Epithelial cell of prostate (primary cell): ENCODE measurements at regions not wholly inside any gene's neighbourhood (a gene's known extent, or its start where the extent isn't known, plus 50 kb on each side); places are given as distances from the start of the nearest gene placed in this dataset.

Source experiments
- DNase-seq: peaks from one replicate; pipeline ENCODE4 v3.0.0-alpha.2; 2011; ENCODE audit warnings: low read depth, low spot score
- H3K27ac ChIP-seq: fragments of 450-650 bp; 2 replicates; pipeline ENCODE4 v1.5.1; 2017; ENCODE audit warnings: mild to moderate bottlenecking

GRCh38 chr22:27635852-27636251 lies 165.7 kb downstream of the MN1 start:
- no peak for DNase-seq
- H3K27ac ChIP-seq, result no peak overlapping the region

DNA sequence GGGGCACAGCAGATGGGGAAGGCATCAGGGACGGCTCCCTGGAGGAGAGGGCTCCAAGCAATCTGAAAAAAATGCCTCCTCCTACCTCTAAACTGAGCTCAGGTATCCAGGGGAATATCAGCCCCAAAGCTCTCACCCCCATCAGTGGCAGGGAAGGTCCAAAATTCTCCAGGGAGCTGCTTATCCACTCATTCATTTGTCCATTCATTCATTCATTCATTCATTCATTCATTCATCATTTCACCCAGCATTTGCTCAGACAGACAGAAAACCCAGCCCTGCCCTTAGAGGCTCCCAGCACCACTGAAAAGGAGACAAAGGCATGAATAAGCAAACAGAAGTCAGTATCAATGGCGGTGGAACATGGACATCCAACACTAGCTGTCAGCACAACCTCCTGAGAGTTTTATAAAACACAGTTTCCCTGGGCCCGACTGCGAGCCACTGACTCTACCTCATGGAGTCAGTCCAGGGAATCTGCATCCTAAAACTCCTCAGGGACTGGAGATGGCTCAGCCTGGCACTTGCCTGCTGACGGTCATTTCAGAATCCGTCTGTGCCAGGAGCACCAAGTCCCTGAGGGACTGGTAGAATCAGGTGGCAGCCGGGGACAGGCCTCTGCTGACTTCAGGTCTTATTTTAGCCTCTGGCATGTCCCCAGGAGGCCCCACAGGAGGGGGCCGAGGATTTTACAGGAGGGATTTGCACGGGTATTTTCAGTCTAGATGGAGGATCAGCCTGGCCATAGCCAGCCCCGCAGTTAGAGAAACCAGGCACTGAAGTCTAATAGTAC lies 164.6 kb downstream of the MN1 start:
- no peak for DNase-seq
- H3K27ac ChIP-seq, result no peak overlapping the region

DNA sequence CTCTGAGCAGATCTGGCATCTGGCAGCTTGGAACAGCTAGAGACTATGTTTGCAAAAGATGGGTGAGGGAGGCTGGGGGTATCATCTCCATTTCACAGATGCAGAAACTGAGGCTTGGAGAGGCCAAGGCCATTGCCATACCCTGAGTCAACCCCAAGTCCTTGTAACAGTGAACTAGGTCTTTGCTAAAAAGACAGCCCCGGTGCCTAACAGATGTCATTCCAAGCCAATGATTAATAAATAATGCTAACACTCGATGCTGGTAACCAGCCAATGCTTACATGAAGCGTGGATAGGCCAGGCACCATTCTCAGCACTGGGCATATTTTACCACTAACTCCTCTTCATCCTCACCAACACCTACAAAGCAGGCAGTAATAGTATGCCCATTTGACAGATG lies 164.0 kb downstream of the MN1 start:
- DNase-seq, result no peak
- H3K27ac ChIP-seq, result no peak overlapping the region

GRCh38 chr22:27638329-27639233 lies 163.0 kb downstream of the MN1 start:
- no peak for DNase-seq
- no peak overlapping the region for H3K27ac ChIP-seq

GRCh38 chr22:27639248-27640086 lies 162.1 kb downstream of the MN1 start:
- DNase-seq, result no peak
- H3K27ac ChIP-seq, result no peak overlapping the region

DNA sequence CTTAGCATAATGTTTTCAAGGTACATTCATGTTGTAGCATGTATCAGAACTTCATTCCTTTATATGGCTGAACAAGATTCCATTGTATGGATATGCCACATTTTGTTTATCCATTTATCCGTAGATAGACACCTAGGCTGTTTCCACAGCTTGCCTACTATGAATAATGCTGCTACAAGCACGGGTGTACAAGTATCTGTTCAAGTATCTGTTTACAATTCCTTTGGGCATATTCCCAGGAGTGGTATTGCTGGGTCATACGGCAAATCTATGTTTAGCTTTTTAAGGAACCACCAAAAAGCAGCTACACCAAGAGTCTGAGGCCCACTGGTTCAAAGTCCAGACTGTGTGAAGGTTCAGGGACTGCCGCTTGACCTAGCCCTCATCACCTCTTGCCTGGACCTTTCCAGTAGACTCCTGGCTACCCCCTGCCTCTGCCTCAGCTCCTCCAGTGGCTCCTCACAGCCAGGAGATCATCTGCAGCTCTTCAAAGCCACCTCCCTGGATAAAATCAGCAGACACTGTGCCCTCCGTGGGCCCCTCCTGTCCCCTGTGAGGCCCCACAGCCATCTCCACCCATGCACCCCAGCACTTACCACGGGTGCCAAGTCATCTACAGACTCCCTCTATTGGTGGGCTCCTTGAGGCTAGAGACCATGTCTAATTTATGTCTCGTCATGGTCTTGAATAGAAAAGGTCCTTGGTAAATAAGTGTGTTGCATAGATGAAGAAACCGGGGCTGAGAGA lies 160.3 kb downstream of the MN1 start:
- H3K27ac ChIP-seq, result peak overlapping the region; percentile 54
- peak; percentile 95 for DNase-seq

DNA sequence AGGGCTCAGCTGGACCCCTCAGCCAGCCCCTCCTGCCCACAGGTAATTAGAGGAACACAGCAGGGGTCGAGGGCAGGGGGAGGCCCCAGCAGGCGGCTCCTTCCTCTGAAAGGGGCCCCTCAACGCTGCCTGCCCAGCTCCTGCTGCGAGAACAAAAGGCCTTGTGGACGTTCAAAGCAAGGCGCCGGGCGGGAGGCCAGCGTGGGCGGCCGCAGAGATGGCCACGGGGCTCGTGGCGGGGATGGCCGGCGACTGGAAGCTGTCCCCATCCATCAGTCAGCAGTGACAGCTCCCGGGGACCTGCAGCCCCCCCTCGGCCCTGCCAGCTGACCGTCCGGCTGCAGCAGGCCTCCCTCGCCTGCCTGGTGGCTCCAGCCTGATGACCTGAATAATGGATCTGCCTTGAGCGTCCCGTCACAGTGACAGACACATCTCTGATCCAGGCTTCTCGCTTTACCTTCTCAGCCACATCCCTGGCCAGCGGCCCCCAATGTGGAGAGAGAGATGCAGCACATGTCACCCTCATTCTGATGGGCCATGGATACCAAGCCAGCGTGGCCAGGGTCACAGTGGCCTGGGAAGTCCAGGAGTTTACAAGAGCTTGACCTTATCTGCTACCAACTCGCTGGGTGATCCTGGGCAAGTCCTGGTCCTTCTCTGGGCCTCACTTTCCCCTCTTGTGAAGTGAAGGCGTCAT lies 159.3 kb downstream of the MN1 start:
- no peak for DNase-seq
- no peak overlapping the region for H3K27ac ChIP-seq

DNA sequence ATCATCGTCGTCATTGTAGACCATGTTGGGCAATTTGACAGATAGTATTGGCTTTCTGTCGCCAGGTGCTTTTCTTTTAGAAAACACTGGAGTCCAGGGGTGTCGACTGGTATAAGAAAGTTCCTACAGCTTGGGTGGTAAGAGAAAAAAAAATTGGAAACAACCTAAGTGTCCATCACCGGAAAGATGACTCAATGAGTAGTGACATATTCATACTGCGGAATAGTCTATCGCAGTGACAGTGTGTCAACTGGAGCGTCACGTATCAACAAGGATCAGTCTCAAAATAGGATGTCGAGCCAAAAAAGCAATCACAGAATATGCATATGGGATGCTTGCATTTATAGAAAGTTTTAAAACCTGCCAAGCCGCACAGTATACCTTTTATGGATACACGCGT lies 157.6 kb downstream of the MN1 start:
- no peak for DNase-seq
- H3K27ac ChIP-seq, result no peak overlapping the region

- no peak for DNase-seq
- no peak overlapping the region for H3K27ac ChIP-seq
Observed at GRCh38 chr22:27644566-27644965, 157.0 kb downstream of the MN1 start.

- no peak overlapping the region for H3K27ac ChIP-seq
- DNase-seq, result no peak
Observed at GRCh38 chr22:27647540-27647939, 154.0 kb downstream of the MN1 start.

GRCh38 chr22:27648074-27648473 lies 153.5 kb downstream of the MN1 start:
- no peak overlapping the region for H3K27ac ChIP-seq
- DNase-seq, result no peak

DNA sequence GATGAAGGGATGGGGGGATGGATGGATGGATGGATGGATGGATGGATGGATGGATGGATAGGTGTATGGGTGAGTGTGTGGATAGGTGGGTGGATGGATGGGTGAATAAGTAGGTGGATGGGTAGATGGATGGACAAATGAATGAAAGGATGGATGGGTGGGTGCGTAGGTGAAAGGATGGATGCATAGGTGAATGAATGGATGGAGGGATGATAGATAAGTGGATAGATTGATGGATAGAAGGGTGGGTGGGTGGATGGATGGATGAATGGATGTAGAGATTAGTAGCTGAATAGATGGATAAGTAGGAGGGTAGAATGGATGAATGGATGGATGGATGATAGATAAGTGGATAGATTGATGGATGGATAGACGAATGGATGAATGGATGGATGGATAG lies 152.7 kb downstream of the MN1 start:
- no peak overlapping the region for H3K27ac ChIP-seq
- no peak for DNase-seq

DNA sequence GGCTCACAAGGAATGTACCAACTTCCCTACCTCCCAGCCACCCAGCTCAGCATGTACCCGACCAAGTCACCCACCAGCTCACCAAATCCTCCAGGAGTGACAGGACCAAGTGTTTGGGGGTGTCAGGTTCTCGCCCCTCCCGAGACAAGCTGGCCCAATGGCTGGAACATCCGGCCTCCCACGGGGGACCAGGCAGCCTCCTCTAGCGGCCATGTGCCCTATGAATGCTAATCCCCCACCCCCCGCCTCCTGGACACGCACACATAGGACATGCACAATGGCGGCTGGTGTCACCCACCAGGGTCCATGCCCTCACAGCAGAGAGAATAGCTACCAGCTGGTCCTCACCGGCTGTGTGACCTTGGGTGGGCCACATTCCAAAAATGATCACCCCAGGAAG lies 151.0 kb downstream of the MN1 start:
- no peak overlapping the region for H3K27ac ChIP-seq
- DNase-seq, result no peak

- no peak for DNase-seq
- no peak overlapping the region for H3K27ac ChIP-seq
Observed at GRCh38 chr22:27650985-27651384, 150.6 kb downstream of the MN1 start.

GRCh38 chr22:27651486-27651885 lies 150.1 kb downstream of the MN1 start:
- DNase-seq, result no peak
- H3K27ac ChIP-seq, result no peak overlapping the region

GRCh38 chr22:27654546-27655445 lies 146.8 kb downstream of the MN1 start:
- no peak for DNase-seq
- no peak overlapping the region for H3K27ac ChIP-seq

- no peak overlapping the region for H3K27ac ChIP-seq
- no peak for DNase-seq
Observed at GRCh38 chr22:27655582-27656185, 145.9 kb downstream of the MN1 start.

DNA sequence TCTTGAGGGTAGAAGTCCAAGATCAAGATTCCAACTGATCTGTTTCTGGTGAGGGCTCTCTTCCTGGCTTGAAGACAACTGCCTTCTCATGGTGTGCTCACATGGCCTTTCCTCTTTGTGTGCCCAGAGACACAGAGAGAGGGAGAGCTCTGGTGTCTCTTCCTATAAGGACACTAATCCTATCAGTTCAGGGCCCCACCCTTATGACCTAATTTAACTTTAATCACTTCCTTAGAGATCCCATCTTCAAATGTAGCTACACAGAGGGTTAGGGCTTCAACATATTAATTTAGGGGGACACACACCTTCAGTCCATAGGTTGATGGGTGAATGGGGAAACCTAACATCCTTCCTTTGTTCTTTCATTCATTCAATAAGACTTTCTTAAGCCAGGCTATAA lies 144.6 kb downstream of the MN1 start:
- no peak for DNase-seq
- no peak overlapping the region for H3K27ac ChIP-seq
